SU-DHL-6 (cell line): ENCODE measurements at regions not wholly inside any gene's neighbourhood (a gene's known extent, or its start where the extent isn't known, plus 50 kb on each side); places are given as distances from the start of the nearest gene placed in this dataset.

Experiments
- EZH2phosphoT487 ChIP-seq: fragments of 200-600 bp; sonication (generic), shearing (Covaris generic); conservative IDR thresholded peaks from 2 replicates; pipeline ENCODE4 v1.6.1; 2018; ENCODE audit warnings: mild to moderate bottlenecking, antibody characterized with exemption, low read length, moderate library complexity, mixed read lengths
- TF ChIP-seq, protein P1 (sequence below): fragments of 200-600 bp; sonication (generic); IDR thresholded peaks from one replicate; pipeline ENCODE4 v1.5.1; 2017; ENCODE audit warnings: antibody characterized with exemption, mild to moderate bottlenecking, low read length, moderate library complexity; ENCODE audit not compliant: insufficient read depth, poor library complexity, severe bottlenecking

DNA sequence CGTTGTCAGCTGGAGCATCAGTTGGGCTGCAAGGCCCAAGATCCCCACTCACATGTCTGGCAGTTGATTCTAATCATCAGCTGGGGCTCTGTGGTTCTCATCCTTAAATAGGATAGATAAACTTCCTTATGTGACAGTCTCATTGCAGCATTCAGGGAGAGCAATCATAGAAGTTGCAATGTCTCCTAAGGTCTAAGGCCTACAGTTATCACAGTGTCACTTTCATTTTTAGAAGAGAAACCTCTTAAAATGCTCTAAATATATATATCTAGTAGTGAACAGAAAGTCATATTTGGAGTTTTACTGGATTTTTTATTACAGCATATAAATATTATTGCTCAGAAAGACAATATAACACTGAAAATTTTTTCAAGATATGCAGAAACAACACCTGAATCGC is 226.0 kb upstream of the PPP1R2C start:
- TF ChIP-seq, protein P1, sequence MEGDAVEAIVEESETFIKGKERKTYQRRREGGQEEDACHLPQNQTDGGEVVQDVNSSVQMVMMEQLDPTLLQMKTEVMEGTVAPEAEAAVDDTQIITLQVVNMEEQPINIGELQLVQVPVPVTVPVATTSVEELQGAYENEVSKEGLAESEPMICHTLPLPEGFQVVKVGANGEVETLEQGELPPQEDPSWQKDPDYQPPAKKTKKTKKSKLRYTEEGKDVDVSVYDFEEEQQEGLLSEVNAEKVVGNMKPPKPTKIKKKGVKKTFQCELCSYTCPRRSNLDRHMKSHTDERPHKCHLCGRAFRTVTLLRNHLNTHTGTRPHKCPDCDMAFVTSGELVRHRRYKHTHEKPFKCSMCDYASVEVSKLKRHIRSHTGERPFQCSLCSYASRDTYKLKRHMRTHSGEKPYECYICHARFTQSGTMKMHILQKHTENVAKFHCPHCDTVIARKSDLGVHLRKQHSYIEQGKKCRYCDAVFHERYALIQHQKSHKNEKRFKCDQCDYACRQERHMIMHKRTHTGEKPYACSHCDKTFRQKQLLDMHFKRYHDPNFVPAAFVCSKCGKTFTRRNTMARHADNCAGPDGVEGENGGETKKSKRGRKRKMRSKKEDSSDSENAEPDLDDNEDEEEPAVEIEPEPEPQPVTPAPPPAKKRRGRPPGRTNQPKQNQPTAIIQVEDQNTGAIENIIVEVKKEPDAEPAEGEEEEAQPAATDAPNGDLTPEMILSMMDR, result no peak
- TF ChIP-seq EZH2phosphoT487, result no peak
